WTC11 (cell line): ENCODE measurements at regions not wholly inside any gene's neighbourhood (a gene's known extent, or its start where the extent isn't known, plus 50 kb on each side); places are given as distances from the start of the nearest gene placed in this dataset.

Experiments used
- ATAC-seq: fragments of 200-7000 bp; cut with Tn5 transposase; 2 replicates; pipeline ENCODE4 v1.10.0; 2021; ENCODE audit warnings: mild to moderate bottlenecking, moderate library complexity
- CTCF ChIA-PET: fragments of 300-600 bp; sonication (Branson Sonifier 250); formaldehyde crosslinking; loops from one replicate; lab custom pipeline; 2021; ENCODE audit warnings: antibody characterized with exemption; lab: Charles Lee
- POLR2A ChIA-PET: fragments of 350-600 bp; sonication (Branson Sonifier 250); formaldehyde crosslinking; loops from one replicate; lab custom pipeline; 2021; ENCODE audit warnings: antibody characterized with exemption; lab: Charles Lee
- DNase-seq: peaks from one replicate; pipeline ENCODE4 v3.0.0; 2021; ENCODE audit warnings: low spot score
- H3K27ac Mint-ChIP-seq: 2 replicates; pipeline ENCODE4 v1.8.0; 2021; ENCODE audit warnings: mixed read lengths
- H3K27me3 Mint-ChIP-seq: 2 replicates; pipeline ENCODE4 v1.8.0; 2021; ENCODE audit warnings: low read depth, mild to moderate bottlenecking, moderate library complexity, mixed read lengths
- H3K36me3 Mint-ChIP-seq: 2 replicates; pipeline ENCODE4 v1.8.0; 2021; ENCODE audit warnings: mixed read lengths
- H3K4me1 Mint-ChIP-seq: 2 replicates; pipeline ENCODE4 v1.8.0; 2022; ENCODE audit warnings: mixed read lengths
- H3K4me3 Mint-ChIP-seq: 2 replicates; pipeline ENCODE4 v1.8.0; 2021; ENCODE audit warnings: mild to moderate bottlenecking, moderate library complexity, mixed read lengths
- H3K9me3 Mint-ChIP-seq: 2 replicates; pipeline ENCODE4 v1.8.0; 2021; ENCODE audit warnings: mixed read lengths
- AR ChIP-seq: fragments of 250-450 bp; sonication (Bioruptor Pico); IDR thresholded peaks from 2 replicates; pipeline ENCODE4 v1.9.0; 2021; ENCODE audit warnings: mild to moderate bottlenecking
- ARID4B ChIP-seq: sonication (generic); formaldehyde crosslinking; IDR thresholded peaks from 2 replicates; pipeline ENCODE4 v1.8.0; 2023; ENCODE audit warnings: missing genetic modification reagents, mild to moderate bottlenecking, borderline replicate concordance
- ATF2 ChIP-seq: sonication (generic); formaldehyde crosslinking; IDR thresholded peaks from 2 replicates; pipeline ENCODE4 v1.8.1; 2022; ENCODE audit warnings: low read depth, missing genetic modification reagents, borderline replicate concordance
- CBFB ChIP-seq: sonication (generic); formaldehyde crosslinking; IDR thresholded peaks from 2 replicates; pipeline ENCODE4 v1.8.1; 2022; ENCODE audit warnings: mild to moderate bottlenecking, low read depth, missing genetic modification reagents
- CDX4 ChIP-seq: fragments of 250-450 bp; sonication (Bioruptor Pico); IDR thresholded peaks from 2 replicates; pipeline ENCODE4 v1.9.0; 2021; ENCODE audit warnings: moderate library complexity, mild to moderate bottlenecking, inconsistent platforms, borderline replicate concordance
- CTCF ChIP-seq: fragments of 200-600 bp; IDR thresholded peaks from 2 replicates; pipeline ENCODE4 v1.8.0; 2022; ENCODE audit warnings: antibody characterized with exemption
- E2F4 ChIP-seq: sonication (generic); formaldehyde crosslinking; IDR thresholded peaks from 2 replicates; pipeline ENCODE4 v1.8.1; 2022; ENCODE audit warnings: low read depth, mild to moderate bottlenecking, moderate library complexity, missing genetic modification reagents, borderline replicate concordance
- ELF4 ChIP-seq: sonication (generic); formaldehyde crosslinking; IDR thresholded peaks from 2 replicates; pipeline ENCODE4 v1.8.1; 2022; ENCODE audit warnings: low read depth, mild to moderate bottlenecking, moderate library complexity, missing genetic modification reagents
- FOXP1 ChIP-seq: sonication (generic); formaldehyde crosslinking; IDR thresholded peaks from 2 replicates; pipeline ENCODE4 v1.8.0; 2022; ENCODE audit warnings: missing genetic modification reagents, mild to moderate bottlenecking, moderate library complexity, borderline replicate concordance
- KAT7 ChIP-seq: sonication (generic); formaldehyde crosslinking; IDR thresholded peaks from 2 replicates; pipeline ENCODE4 v1.8.1; 2023; ENCODE audit warnings: missing genetic modification reagents, mild to moderate bottlenecking, borderline replicate concordance
- MLX ChIP-seq: sonication (generic); formaldehyde crosslinking; IDR thresholded peaks from 2 replicates; pipeline ENCODE4 v1.8.1; 2023; ENCODE audit warnings: mild to moderate bottlenecking, missing genetic modification reagents, moderate library complexity
- NR2C2 ChIP-seq: sonication (generic); formaldehyde crosslinking; IDR thresholded peaks from 2 replicates; pipeline ENCODE4 v1.8.0; 2022; ENCODE audit warnings: mild to moderate bottlenecking, missing genetic modification reagents
- NR3C1 ChIP-seq: sonication (generic); formaldehyde crosslinking; conservative IDR thresholded peaks from 2 replicates; pipeline ENCODE4 v1.8.1; 2023; ENCODE audit warnings: low read depth, mild to moderate bottlenecking, missing genetic modification reagents
- OVOL2 ChIP-seq: fragments of 250-450 bp; sonication (Bioruptor Pico); IDR thresholded peaks from 2 replicates; pipeline ENCODE4 v1.9.0; 2021; ENCODE audit warnings: mild to moderate bottlenecking, borderline replicate concordance
- SOX15 ChIP-seq: fragments of 250-450 bp; sonication (Bioruptor Pico); IDR thresholded peaks from 2 replicates; pipeline ENCODE4 v1.9.0; 2021; ENCODE audit warnings: mild to moderate bottlenecking
- TP53 ChIP-seq: sonication (generic); formaldehyde crosslinking; IDR thresholded peaks from 2 replicates; pipeline ENCODE4 v1.8.1; 2023; ENCODE audit warnings: mild to moderate bottlenecking, missing genetic modification reagents
- USF1 ChIP-seq: sonication (generic); formaldehyde crosslinking; IDR thresholded peaks from 2 replicates; pipeline ENCODE4 v1.8.0; 2022; ENCODE audit warnings: mild to moderate bottlenecking, missing genetic modification reagents
- USF2 ChIP-seq: sonication (generic); formaldehyde crosslinking; IDR thresholded peaks from 2 replicates; pipeline ENCODE4 v1.8.1; 2023; ENCODE audit warnings: mild to moderate bottlenecking, missing genetic modification reagents, moderate library complexity
- ZBTB21 ChIP-seq: sonication (generic); formaldehyde crosslinking; IDR thresholded peaks from 2 replicates; pipeline ENCODE4 v1.8.1; 2023; ENCODE audit warnings: mild to moderate bottlenecking, missing genetic modification reagents, borderline replicate concordance
- ZNF416 ChIP-seq: fragments of 250-450 bp; sonication (Bioruptor Pico); IDR thresholded peaks from 2 replicates; pipeline ENCODE4 v1.9.0; 2021; ENCODE audit warnings: mild to moderate bottlenecking, inconsistent platforms

GRCh38 chr18:28767201-28767600, 590.3 kb upstream of the CDH2 start:
- POLR2A ChIA-PET = no interaction called here
- Mint-ChIP-seq H3K4me1 (no peaks in the 10 kb centered on the region), H3K27ac (no peak overlapping the region)
- ATAC-seq = no peak
- no peak for TF ChIP-seq CDX4 (CRISPR knock-in tag)
- TF ChIP-seq, all 79 proteins: peak for 0
- Mint-ChIP-seq H3K9me3 (no peaks in the 10 kb centered on the region), H3K36me3 (no peaks in the 10 kb centered on the region), H3K4me3 (no peak overlapping the region), H3K27me3 (peaks cover 4% of the 10 kb centered on the region; the same call in 1 of the 2 replicates)
- no peak for DNase-seq
- CTCF ChIA-PET = no interaction called here

- ATAC-seq = no peak
- H3K9me3 Mint-ChIP-seq = no peaks in the 10 kb centered on the region
Measured at GRCh38 chr18:28766721-28767120, 589.8 kb upstream of the CDH2 start.

More at GRCh38 chr18:28766721-28767120, 589.8 kb upstream of the CDH2 start:
- Mint-ChIP-seq H3K27me3 (peaks cover 5% of the 10 kb centered on the region; the same call in 1 of the 2 replicates), H3K4me1 (no peaks in the 10 kb centered on the region), H3K36me3 (no peaks in the 10 kb centered on the region), H3K27ac (no peak overlapping the region), H3K4me3 (no peak overlapping the region)
- CTCF ChIA-PET = no interaction called here
- DNase-seq = no peak
- TF ChIP-seq CBFB (CRISPR knock-in tag) (no peak), ARID4B (CRISPR knock-in tag) (no peak), KAT7 (no peak), TP53 (CRISPR knock-in tag) (no peak), ELF4 (CRISPR knock-in tag) (no peak), USF2 (no peak), ATF2 (CRISPR knock-in tag) (no peak), E2F4 (CRISPR knock-in tag) (no peak), FOXP1 (CRISPR knock-in tag) (no peak), CTCF (no peak), AR (CRISPR knock-in tag) (no peak), OVOL2 (CRISPR knock-in tag) (no peak), USF1 (CRISPR knock-in tag) (no peak), ZBTB21 (CRISPR knock-in tag) (no peak), NR2C2 (CRISPR knock-in tag) (no peak), ZNF416 (CRISPR knock-in tag) (no peak), NR3C1 (CRISPR knock-in tag) (no peak), MLX (CRISPR knock-in tag) (no peak), SOX15 (CRISPR knock-in tag) (no peak)
- POLR2A ChIA-PET = no interaction called here
